ENCODE measurements at regions not wholly inside any gene's neighbourhood (a gene's known extent, or its start where the extent isn't known, plus 50 kb on each side); places are given as distances from the start of the nearest gene placed in this dataset.

DNA sequence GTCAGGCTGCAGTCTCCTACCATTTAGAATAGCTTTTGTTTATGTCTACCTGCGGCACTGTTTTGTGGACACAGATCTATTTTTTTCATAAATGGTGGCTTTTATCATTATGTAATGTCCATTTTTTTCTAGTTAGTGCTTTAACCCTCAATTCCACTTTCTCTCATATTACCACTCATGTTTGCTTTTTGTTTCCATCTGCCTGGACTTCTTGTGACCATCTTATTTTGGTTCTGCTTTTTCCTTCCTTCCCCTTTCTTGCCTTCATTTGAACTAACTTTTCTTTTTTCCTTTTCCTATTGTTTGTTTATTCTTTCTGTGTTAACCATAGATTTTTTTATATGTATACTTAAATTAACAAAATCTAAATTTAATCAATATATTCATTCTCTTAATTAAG is 63.2 kb upstream of the SLC22A11 start:
- no peak overlapping the region for H3K27ac ChIP-seq
- TF ChIP-seq POLR2A (IDR thresholded peaks at IDR 0.05): no peak
- TF ChIP-seq CTCF (IDR thresholded peaks at IDR 0.05): no peak
- intact Hi-C loops (cut with DNase I; ENCODE audit: low total_unique reads): no loop called here
- H3K9me3 ChIP-seq: no peaks in the 10 kb centered on the region
- WGBS, 2 donors: 80 to 86% methylated on average over 1 of the region's 1 CpG
- H3K36me3 ChIP-seq (ENCODE audit: low read depth, missing control alignments): no peaks in the 10 kb centered on the region
- H3K27me3 ChIP-seq: no peaks in the 10 kb centered on the region
- no peak for DNase-seq
- H3K4me3 ChIP-seq: no peak overlapping the region
- no peaks in the 10 kb centered on the region for H3K4me1 ChIP-seq

DNA sequence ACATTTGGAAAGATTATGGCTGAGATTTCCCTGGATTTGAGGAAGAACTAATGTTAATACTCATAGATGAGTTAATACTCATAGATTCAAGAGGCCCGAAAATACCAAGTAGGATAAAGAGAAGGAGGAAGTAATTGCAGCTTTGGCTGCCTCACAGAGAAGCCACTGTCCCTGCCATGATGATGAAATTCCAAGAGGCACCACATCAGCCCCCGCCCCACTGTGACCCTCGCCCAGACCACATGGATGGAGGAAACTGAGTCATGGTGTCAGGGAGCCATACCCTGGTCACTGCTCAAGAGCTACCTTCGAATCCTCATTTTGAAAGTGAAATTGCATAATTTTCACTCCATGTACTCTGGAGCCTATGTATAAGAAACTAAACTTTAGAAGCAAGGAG is 57.6 kb upstream of the SLC22A11 start:
- DNase-seq: no peak
- TF ChIP-seq CTCF (IDR thresholded peaks at IDR 0.05) (no peak), POLR2A (IDR thresholded peaks at IDR 0.05) (no peak)
- intact Hi-C loops (cut with DNase I; ENCODE audit: low total_unique reads): no loop called here
- H3K36me3 ChIP-seq (ENCODE audit: low read depth, missing control alignments): no peaks in the 10 kb centered on the region
- no peaks in the 10 kb centered on the region for H3K27me3 ChIP-seq
- no peaks in the 10 kb centered on the region for H3K9me3 ChIP-seq
- H3K4me3 ChIP-seq: no peak overlapping the region
- no peaks in the 10 kb centered on the region for H3K4me1 ChIP-seq
- 78 to 88% methylated on average over 4 of the region's 4 CpGs for WGBS, 2 donors
- H3K27ac ChIP-seq: no peak overlapping the region

DNA sequence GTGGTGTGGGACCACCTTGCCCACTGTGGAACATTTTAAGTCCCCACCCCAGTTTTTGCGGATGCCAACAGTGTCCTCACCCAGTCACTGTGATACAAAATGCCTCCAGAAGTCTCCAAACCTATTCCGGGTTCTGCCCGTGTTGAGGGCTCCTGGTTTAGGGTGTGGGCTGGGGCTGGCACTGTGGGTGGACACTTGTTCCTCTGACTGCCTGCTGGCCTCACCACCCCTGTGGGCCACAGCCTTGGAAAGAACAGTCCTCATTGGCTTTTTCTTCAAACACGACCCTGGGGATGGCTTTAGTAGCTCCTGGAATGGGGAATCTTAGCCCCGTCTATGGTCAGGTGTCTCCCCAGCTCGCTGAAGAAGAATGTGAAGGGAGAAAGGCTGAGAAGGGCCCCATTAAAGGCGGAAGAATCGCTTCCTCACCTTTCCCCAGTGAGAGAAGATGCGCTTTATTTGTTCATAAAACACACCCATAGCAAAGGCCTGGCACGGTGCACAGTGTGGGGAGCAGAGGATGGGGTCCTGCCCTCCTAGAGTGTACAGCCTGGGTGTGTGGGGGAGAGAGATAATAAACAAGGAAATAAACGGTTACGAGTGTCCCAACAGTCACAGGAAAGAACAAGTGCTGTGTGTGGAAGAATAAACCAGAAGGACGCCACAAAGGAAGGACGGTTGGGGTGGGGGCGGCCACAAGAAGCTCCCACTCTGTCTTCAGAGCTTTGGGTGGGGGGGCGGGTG is 56.3 kb upstream of the SLC22A11 start:
- Histone ChIP-seq H3K4me3 (peak overlapping the region; percentile 21 to 46), H3K36me3 (ENCODE audit: low read depth, missing control alignments) (no peaks in the 10 kb centered on the region), H3K27ac (no peak overlapping the region), H3K4me1 (no peaks in the 10 kb centered on the region), H3K27me3 (no peaks in the 10 kb centered on the region), H3K9me3 (no peaks in the 10 kb centered on the region)
- 51 to 60% methylated on average over 16 of the region's 16 CpGs for WGBS, 2 donors
- no peak for DNase-seq
- intact Hi-C loops (cut with DNase I; ENCODE audit: low total_unique reads): no loop called here
- TF ChIP-seq CTCF (IDR thresholded peaks at IDR 0.05): no peak
- TF ChIP-seq POLR2A (IDR thresholded peaks at IDR 0.05): no peak

GRCh38 chr11:64500176-64501013 is 55.3 kb upstream of the SLC22A11 start:
- no peaks in the 10 kb centered on the region for H3K27me3 ChIP-seq
- DNase-seq: peak; percentile 80
- no peaks in the 10 kb centered on the region for H3K9me3 ChIP-seq
- H3K27ac ChIP-seq: no peak overlapping the region
- WGBS, 2 donors: 71 to 72% methylated on average over 20 to 26 of the region's 28 CpGs
- intact Hi-C loops (cut with DNase I; ENCODE audit: low total_unique reads): no loop called here
- H3K4me3 ChIP-seq: peak overlapping the region; percentile 21 to 46
- H3K4me1 ChIP-seq: no peaks in the 10 kb centered on the region
- H3K36me3 ChIP-seq (ENCODE audit: low read depth, missing control alignments): no peaks in the 10 kb centered on the region
- TF ChIP-seq POLR2A (IDR thresholded peaks at IDR 0.05) (no peak), CTCF (IDR thresholded peaks at IDR 0.05) (no peak)

Measured in testis (tissue), 2 donors.